EL (cell line): ENCODE measurements at regions not wholly inside any gene's neighbourhood (a gene's known extent, or its start where the extent isn't known, plus 50 kb on each side); places are given as distances from the start of the nearest gene placed in this dataset.
"Not testable (repeated sequence)": the region's sequence is repeated elsewhere in the genome, so short reads cannot be mapped to it uniquely, and the experiment has no call there.

Experiments
- DNase-seq: peaks from one replicate; pipeline ENCODE4 v3.0.0-alpha.2; 2016

- peak; percentile 72 for DNase-seq
Measured at GRCh38 chr12:58314610-58315009, 373.2 kb downstream of the ATP23 start.

DNA sequence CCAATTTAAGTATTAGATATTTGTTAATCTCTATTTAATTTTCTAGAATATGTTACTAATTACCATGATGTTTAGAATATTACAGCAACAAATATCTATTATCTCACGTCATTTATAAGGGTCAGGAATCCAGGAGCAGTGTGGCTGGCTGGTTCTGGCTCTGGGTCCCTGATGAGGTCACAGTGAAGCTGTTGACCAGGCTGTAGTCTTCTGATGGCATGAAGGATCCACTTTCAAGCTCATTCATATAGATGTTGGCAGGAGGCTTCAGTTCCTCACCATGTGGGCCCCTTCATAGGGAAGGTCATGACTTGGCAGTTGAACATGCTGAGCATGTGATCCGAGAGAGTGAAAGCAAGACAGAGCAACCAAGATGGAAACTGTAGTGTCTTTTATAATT lies 375.6 kb downstream of the ATP23 start:
- no peak for DNase-seq

DNA sequence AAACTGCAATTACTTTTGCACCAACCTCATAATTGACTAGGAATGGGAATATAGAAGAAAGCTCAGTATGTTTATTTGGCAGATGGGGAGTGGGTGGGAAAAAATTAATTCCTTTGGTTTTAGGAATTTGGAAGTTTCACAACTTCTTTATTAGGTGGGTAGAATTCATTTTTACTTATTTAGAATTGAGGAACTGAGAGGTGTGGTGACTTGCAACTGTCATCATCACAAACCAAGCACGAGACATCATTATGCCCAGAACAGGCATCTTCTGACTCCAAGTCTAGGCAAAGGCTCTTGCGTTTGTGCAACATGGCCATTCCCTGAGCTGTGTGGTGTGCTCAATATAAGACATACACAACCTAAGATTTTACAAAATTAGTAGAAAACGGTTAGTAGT lies 380.0 kb downstream of the ATP23 start:
- DNase-seq, result no peak

GRCh38 chr12:58323676-58324075 lies 382.3 kb downstream of the ATP23 start:
- peak; percentile 46 for DNase-seq

DNA sequence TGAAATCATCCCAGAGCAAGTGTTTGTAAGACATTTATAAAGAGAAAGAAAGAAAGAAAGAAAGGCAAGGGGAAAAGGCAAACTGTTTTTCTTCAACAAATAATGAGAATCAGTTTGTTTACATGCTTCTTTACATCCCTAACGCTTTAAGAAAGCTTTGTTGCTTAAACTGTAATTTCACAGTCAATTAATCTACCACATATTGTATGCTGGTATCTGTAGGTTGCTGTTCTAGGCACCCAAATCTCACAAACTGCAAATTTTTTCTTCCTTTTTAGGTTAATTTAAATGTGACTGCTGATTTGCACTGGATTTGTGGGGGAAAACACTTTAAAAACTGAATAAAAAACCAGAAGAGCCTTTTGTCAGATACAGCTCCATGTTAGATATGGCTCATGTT lies 384.2 kb downstream of the ATP23 start:
- DNase-seq, result no peak

DNA sequence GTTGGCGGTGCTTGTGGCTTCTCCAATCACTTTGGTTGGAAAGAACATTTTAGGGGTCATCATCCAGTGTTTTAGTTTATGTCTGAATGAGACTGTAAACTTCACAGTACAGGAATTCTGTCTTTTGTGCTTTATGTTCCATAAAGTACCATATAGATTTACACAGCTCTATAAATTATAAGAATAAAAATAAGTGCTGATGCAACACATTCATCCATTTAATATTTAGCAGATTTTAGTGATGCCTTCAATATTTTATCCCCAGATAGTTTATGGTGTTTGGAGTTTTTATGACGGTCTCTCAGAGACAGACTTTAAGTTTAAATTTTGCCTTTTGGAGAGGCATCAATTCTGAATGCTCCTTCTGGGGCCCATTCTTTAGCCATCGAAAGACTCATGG lies 385.2 kb downstream of the ATP23 start:
- no peak for DNase-seq

DNA sequence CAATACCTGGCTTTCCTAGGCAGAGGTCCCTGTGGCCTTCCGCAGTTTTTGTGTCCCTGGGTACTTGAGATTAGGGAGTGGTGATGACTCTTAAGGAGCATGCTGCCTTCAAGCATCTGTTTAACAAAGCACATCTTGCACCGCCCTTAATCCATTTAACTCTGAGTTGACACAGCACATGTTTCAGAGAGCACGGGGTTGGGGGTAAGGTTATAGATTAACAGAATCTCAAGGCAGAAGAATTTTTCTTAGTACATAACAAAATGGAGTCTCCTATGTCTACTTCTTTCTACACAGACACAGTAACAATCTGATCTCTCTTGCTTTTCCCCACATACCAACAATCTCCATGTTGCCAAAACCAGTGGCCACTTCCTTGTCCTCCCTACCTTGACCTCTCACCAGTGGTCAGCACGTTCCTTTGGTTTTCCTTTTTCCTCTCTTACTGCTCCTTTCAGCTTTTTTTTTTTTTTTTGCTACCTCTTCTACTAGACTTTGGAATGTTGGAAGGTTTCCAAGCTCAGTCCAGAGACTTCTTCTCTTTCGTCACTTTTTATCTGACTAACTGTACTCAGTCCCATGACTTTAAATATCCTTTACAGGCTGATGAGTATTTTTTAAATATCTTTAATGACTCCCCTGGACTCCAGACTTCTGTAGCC lies 395.3 kb downstream of the ATP23 start:
- peak; percentile 91 for DNase-seq

GRCh38 chr12:58337539-58337938 lies 396.2 kb downstream of the ATP23 start:
- DNase-seq, result not testable (repeated sequence)

DNA sequence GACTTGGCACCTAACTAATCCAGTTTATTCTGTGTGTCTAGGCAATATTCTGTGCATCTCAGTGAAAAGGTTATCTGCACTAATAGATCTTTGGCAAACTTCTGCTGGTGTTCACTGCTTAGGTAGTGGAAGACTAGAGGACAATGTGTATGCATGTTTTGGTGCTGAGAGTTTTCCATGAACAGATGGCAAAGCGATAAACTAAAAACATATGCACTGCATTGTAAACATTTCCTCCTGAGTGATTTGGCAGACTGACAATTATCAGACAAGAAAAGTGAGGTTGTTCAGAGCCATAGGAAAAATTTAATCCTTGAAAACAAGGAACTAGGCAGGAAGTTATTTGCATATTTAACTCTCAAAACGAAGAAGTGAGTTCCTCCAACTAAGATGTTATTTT lies 400.4 kb downstream of the ATP23 start:
- peak; percentile 60 for DNase-seq

DNA sequence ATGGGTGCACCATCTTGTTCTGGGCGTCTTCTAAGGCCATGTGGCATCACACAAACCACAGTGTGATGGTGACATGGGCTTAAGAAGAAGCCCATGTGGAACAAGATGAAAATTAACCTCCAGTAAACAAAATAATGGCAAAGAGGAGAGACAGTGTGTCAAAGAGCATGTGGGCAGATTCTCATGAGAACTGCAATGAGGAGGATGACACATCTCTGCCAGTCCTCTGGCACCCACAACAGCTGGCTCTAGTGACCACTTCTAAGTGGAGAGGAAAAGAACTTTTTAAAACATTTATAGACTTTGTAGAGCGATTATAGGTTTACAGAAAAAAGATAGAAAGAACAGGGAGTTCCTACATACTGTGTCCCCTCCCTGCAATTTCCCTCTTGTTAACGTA lies 401.4 kb downstream of the ATP23 start:
- no peak for DNase-seq

- peak; percentile 63 for DNase-seq
Measured at GRCh38 chr12:58346032-58346632, 404.8 kb downstream of the ATP23 start.

GRCh38 chr12:58347188-58347587 lies 405.8 kb downstream of the ATP23 start:
- DNase-seq, result no peak

DNA sequence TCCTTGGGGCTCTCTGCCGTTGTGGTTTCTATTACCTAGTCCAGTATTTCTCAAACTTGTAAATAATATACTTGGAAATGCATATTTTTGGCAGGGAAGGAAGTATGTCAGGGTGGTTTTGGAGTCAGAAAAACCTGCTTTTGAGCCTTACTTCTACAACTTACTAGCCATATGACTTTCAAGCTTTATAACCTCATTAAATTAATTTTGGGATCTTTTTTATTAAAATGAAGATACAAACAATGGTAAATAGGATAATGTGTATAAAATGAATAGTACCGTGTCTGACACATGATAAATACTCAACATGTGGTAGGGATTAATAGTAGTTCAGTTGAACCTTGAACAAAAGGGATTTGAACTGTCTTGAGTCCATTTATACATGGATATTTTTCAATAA lies 406.3 kb downstream of the ATP23 start:
- no peak for DNase-seq

GRCh38 chr12:58349161-58349560 lies 407.8 kb downstream of the ATP23 start:
- no peak for DNase-seq

GRCh38 chr12:58356794-58357193 lies 415.4 kb downstream of the ATP23 start:
- no peak for DNase-seq

DNA sequence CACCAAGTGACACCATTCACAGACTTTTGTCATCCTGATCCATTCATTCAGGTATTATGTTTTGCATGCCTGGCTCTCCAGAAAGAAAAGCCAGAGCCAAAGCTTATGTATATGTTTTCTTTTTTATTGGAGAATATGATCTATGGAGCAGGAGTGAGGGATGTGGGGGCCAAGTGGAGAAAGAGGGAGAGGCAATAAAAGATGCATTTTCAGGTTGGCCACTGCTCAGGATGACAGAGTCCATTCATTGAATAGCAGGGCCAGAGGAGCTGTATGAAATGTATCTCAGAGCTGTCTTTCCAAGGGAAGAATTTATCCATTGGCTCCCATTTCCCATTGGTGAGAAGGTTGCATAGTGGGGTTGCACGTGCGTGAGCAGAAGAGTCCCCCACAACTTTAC lies 416.1 kb downstream of the ATP23 start:
- DNase-seq, result no peak

DNA sequence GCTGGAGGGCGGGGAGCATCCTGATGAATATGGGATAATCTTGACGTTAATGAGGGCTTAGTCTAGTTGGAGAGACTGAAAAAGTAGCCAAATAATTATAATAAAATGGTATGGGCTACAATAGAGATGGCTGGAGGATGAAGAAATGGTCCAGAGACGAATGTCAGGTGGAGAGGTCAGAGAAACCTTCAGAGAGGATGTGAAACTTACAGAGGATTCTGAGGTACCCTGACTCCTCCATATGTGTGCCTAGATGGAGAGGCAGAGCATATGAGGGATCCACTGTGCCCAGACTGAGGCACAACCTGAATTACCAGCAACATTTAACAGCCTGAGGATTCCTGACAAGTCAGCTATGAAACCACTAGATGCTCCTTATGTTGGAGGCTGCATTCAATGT lies 417.0 kb downstream of the ATP23 start:
- no peak for DNase-seq

- DNase-seq, result no peak
Measured at GRCh38 chr12:58359084-58359483, 417.7 kb downstream of the ATP23 start.

- no peak for DNase-seq
Measured at GRCh38 chr12:58361056-58361455, 419.7 kb downstream of the ATP23 start.

DNA sequence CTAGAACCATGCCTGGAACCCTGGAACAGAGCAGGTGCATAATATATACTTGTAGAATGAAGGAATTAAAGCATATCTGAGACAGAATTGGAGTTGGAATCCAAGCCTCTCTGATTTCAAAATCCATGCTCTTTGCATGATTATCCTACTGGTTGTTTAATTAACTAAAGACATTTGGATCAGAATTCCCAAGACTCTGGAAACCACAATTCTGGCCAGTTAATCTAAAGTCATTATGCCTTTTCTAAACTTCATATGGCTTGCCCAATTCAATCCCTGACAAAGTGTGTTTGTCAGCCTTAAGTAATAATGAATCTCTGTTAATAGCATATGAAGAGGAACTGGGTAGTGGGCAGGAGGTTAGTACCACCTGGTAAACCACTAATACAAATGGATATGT lies 422.6 kb downstream of the ATP23 start:
- DNase-seq, result no peak

DNA sequence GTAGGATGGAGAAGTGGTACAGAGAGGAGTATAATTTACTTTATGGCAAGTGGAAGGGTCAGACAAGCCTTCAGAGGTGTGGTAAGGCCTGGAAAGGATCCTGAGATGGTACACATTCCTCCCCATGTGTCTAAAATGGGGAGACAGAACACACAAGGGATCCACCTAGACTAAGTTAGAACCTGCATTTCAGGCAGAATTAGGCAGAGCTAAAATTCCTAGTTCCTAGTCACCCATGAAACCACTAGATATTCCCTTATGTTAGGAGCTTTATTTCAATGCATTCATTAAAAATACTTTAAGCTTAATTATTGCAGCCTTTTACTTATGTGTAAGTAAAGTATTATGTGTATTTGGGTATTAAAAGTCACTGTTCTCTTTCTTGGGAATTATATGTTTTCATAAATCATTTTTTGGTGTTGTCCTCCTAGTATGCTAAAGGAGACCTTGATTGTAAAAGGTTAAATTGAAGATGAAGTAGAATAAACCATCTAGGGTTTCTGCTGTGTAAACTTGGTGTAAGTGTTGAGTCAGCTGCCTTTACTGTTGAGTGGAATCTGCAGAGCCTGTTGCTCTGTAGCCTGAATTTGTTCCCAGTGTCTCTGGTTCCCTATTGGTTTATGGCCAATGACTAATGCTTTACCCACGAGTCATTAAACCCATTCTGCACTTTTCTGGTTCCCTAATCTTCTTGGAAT lies 423.2 kb downstream of the ATP23 start:
- peak; percentile 99 for DNase-seq

GRCh38 chr12:58365087-58365390 lies 423.7 kb downstream of the ATP23 start:
- DNase-seq, result no peak

GRCh38 chr12:58367041-58367440 lies 425.7 kb downstream of the ATP23 start:
- DNase-seq, result peak; percentile 57

- no peak for DNase-seq
Measured at GRCh38 chr12:58368001-58368400, 426.6 kb downstream of the ATP23 start.

DNA sequence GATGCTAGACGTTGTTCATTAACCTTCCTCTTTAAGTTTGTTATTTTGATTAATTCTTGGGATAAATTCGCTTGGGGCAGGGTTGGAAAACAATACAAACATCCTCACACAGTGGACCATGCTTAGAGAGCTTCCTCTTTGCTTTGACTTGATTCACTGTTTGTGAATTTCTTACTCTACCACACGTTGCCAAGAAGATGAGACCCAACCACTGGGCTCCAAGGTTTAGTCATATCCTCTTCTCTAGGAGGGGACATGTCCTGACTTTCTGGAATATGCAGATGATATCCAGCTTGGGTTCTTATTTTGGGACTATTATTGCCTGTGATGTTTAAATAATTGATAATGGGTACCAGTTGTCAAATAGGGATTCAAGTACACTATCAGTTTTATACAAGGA lies 428.2 kb downstream of the ATP23 start:
- DNase-seq, result peak; percentile 46
